ENCODE measurements at regions not wholly inside any gene's neighbourhood (a gene's known extent, or its start where the extent isn't known, plus 50 kb on each side); places are given as distances from the start of the nearest gene placed in this dataset.

- TF ChIP-seq TAF1 (IDR thresholded peaks at IDR 0.05; ENCODE audit: low read depth) (no peak), CEBPB (IDR thresholded peaks at IDR 0.05) (no peak), YY1 (IDR thresholded peaks at IDR 0.05; ENCODE audit: low read depth) (no peak), RAD21 (IDR thresholded peaks at IDR 0.05; ENCODE audit: low read depth) (no peak)
- TF ChIP-seq, protein P1, sequence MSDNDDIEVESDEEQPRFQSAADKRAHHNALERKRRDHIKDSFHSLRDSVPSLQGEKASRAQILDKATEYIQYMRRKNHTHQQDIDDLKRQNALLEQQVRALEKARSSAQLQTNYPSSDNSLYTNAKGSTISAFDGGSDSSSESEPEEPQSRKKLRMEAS (IDR thresholded peaks at IDR 0.05): no peak
Measured at GRCh38 chr6:122145741-122146240, 253.7 kb upstream of the HSF2 start.

DNA sequence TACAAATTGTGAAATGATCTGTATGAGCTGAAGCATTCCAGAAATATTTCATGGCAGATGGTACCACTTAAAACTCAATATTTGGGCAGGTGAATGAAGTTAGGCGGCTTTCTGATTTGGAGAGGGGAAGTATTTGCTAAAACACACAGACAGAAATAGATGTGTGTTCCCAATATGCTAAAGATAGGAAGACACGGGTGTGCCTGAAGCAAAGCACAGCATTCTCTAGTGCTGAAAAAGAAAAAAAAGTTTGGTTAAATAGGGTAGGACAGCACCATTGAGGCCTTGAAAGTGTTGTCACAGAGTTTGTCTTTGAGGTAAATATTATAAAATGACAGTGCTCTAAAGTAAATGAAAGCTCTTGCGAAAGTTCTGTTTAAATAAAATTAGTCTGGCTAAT, 252.2 kb upstream of the HSF2 start:
- TF ChIP-seq, protein P1 (IDR thresholded peaks at IDR 0.05): no peak
- TF ChIP-seq YY1 (IDR thresholded peaks at IDR 0.05; ENCODE audit: low read depth): no peak
- TF ChIP-seq REST (IDR thresholded peaks at IDR 0.05; ENCODE audit: low read depth): no peak
- TF ChIP-seq EGR1 (IDR thresholded peaks at IDR 0.05): no peak
- TF ChIP-seq TEAD4 (IDR thresholded peaks at IDR 0.05): no peak
- TF ChIP-seq EP300 (IDR thresholded peaks at IDR 0.05; ENCODE audit: borderline replicate concordance): no peak
- no peak for TF ChIP-seq CREB1 (IDR thresholded peaks at IDR 0.05; ENCODE audit: low read depth)
- no peak for TF ChIP-seq NFIC (IDR thresholded peaks at IDR 0.05)

DNA sequence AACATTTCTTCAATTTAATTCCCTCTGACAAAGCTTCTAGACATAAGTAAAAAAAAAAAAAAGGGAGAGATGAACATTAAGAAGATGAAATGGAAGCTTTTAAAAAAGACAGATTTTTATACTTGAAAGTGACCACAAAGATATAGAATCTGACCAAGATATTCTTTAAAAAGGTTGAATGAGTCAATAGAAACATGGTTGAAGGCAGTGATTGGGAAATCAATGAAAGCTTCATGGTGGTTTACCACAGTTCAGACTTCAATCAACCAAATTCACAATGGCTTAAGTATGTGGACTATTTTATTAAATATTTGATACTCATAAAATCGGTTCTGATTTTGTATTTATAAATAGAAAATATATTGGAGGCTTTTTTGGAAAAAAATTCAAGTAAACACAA, 248.4 kb upstream of the HSF2 start:
- TF ChIP-seq EGR1 (IDR thresholded peaks at IDR 0.05): no peak
- TF ChIP-seq NFIC (IDR thresholded peaks at IDR 0.05): no peak
- TF ChIP-seq, protein P1 (IDR thresholded peaks at IDR 0.05): no peak
- no peak for TF ChIP-seq REST (IDR thresholded peaks at IDR 0.05; ENCODE audit: low read depth)
- no peak for TF ChIP-seq ZBTB7A (IDR thresholded peaks at IDR 0.05; ENCODE audit: low read depth)
- no peak for TF ChIP-seq TAF1 (IDR thresholded peaks at IDR 0.05; ENCODE audit: low read depth)

DNA sequence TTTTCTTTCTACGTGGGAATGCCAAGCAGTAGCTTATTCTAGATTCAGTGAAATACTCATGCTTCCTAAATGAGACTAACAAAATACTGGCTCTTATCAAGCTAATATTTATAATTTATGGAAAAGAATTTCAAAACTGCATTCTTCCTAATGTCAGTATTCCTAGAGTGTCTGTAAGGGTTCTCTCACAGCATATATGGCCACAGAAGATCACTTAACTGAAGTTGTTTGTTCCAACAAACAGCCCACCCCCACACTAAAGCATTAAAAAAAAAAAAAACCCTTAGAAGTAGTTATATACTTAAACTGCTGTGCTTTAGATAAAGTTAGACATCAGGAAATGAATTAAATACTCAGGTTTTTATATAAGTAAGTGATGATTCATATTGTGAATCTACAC, 247.7 kb upstream of the HSF2 start:
- TF ChIP-seq RAD21 (IDR thresholded peaks at IDR 0.05; ENCODE audit: low read depth): no peak
- TF ChIP-seq, protein P1 (IDR thresholded peaks at IDR 0.05): no peak
- no peak for TF ChIP-seq CEBPB (IDR thresholded peaks at IDR 0.05)
- no peak for TF ChIP-seq ZBTB7A (IDR thresholded peaks at IDR 0.05; ENCODE audit: low read depth)
- TF ChIP-seq EP300 (IDR thresholded peaks at IDR 0.05; ENCODE audit: borderline replicate concordance): no peak
- TF ChIP-seq YY1 (IDR thresholded peaks at IDR 0.05; ENCODE audit: low read depth): no peak
- TF ChIP-seq REST (IDR thresholded peaks at IDR 0.05; ENCODE audit: low read depth): no peak

GRCh38 chr6:122153557-122153956, 245.9 kb upstream of the HSF2 start:
- TF ChIP-seq NFIC (IDR thresholded peaks at IDR 0.05) (no peak), YY1 (IDR thresholded peaks at IDR 0.05; ENCODE audit: low read depth) (no peak), EP300 (IDR thresholded peaks at IDR 0.05; ENCODE audit: borderline replicate concordance) (no peak), RAD21 (IDR thresholded peaks at IDR 0.05; ENCODE audit: low read depth) (no peak), CEBPB (IDR thresholded peaks at IDR 0.05) (no peak), ZBTB7A (IDR thresholded peaks at IDR 0.05; ENCODE audit: low read depth) (no peak), TEAD4 (IDR thresholded peaks at IDR 0.05) (no peak), USF1 (IDR thresholded peaks at IDR 0.05) (no peak), REST (IDR thresholded peaks at IDR 0.05; ENCODE audit: low read depth) (no peak)
- TF ChIP-seq, protein P1 (IDR thresholded peaks at IDR 0.05): no peak

Data from Ishikawa (cell line).